ENCODE measurements at regions not wholly inside any gene's neighbourhood (a gene's known extent, or its start where the extent isn't known, plus 50 kb on each side); places are given as distances from the start of the nearest gene placed in this dataset.

GRCh38 chr4:136935871-136936270 is 596.4 kb downstream of the PCDH18 start:
- WGBS, 2 experiments (ENCODE audit: extremely low coverage in 2 of 2, insufficient read length in 1 of 2): 25% methylated on average over 2 of the region's 3 CpGs; no CpG with 5 or more reads in 1 of the 2 experiments
- Histone ChIP-seq H4K91ac (ENCODE audit: insufficient read depth, low read depth, low read length) (no peak overlapping the region), H2BK120ac (ENCODE audit: low read depth, low read length) (no peak overlapping the region), H3K9me1 (ENCODE audit: insufficient read depth, low read length) (no peaks in the 10 kb centered on the region), H2BK5ac (ENCODE audit: low read depth, low read length, poor library complexity, severe bottlenecking) (no peak overlapping the region), H2BK15ac (ENCODE audit: low read depth, low read length) (no peak overlapping the region), H2BK20ac (ENCODE audit: low read depth, low read length) (no peak overlapping the region), H4K5ac (ENCODE audit: low read depth, low read length) (no peak overlapping the region), H3K79me1 (ENCODE audit: low read depth in 1 of 2, low read length in 2 of 2) (no peaks in the 10 kb centered on the region), H3K9ac (ENCODE audit: low read depth, low read length) (no peak overlapping the region), H2AK9ac (replicated peaks; ENCODE audit: low read depth, low read length, poor library complexity) (no peak overlapping the region), H3K27me3 (ENCODE audit: control insufficient read depth, insufficient read depth, low read length) (no peaks in the 10 kb centered on the region), H4K20me1 (ENCODE audit: insufficient read depth, low read length) (no peaks in the 10 kb centered on the region), H3K27ac (ENCODE audit: insufficient read depth, low read length) (no peak overlapping the region), H3K18ac (ENCODE audit: low read depth, low read length) (no peak overlapping the region), H2AFZ (replicated peaks; ENCODE audit: low read length, poor library complexity) (no peak overlapping the region), H2AK5ac (ENCODE audit: low read depth, low read length) (no peak overlapping the region), H3K9me3 (ENCODE audit: control insufficient read depth, insufficient read depth, low read length) (no peaks in the 10 kb centered on the region), H3K4ac (ENCODE audit: low read depth, low read length) (no peak overlapping the region), H4K8ac (ENCODE audit: low read depth in 2 of 2, low read length in 2 of 2) (no peak overlapping the region), H3K4me3 (ENCODE audit: insufficient read depth, low read depth, low read length) (no peak overlapping the region), H3K14ac (replicated peaks; ENCODE audit: low read depth, low read length) (no peak overlapping the region), H3K23ac (ENCODE audit: low read depth, low read length) (no peak overlapping the region), H3K56ac (ENCODE audit: extremely low read depth, insufficient read depth, low read length) (no peak overlapping the region), H3K36me3 (ENCODE audit: control insufficient read depth, insufficient read depth, low read length) (no peaks in the 10 kb centered on the region), H3K4me1 (ENCODE audit: control insufficient read depth, insufficient read depth, low read length) (no peaks in the 10 kb centered on the region), H3K4me2 (ENCODE audit: low read depth, low read length) (no peak overlapping the region)
- in situ Hi-C loops (cut with MboI; ENCODE audit: low sequenced_read_pairs): no loop called here
- dilution Hi-C loops (cut with HindIII; ENCODE audit: low sequenced_read_pairs, unreplicated experiment): no loop called here
- CTCF ChIA-PET: no interaction called here
- TF ChIP-seq, protein P1, sequence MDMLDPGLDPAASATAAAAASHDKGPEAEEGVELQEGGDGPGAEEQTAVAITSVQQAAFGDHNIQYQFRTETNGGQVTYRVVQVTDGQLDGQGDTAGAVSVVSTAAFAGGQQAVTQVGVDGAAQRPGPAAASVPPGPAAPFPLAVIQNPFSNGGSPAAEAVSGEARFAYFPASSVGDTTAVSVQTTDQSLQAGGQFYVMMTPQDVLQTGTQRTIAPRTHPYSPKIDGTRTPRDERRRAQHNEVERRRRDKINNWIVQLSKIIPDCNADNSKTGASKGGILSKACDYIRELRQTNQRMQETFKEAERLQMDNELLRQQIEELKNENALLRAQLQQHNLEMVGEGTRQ (IDR thresholded peaks at IDR 0.05; ENCODE audit: low read depth, low read length): no peak
- TF ChIP-seq FOS (IDR thresholded peaks at IDR 0.05; ENCODE audit: low read depth, low read length) (no peak), NFE2L2 (IDR thresholded peaks at IDR 0.05; ENCODE audit: low read depth, low read length) (no peak), CHD1 (IDR thresholded peaks at IDR 0.05; ENCODE audit: low read depth, low read length) (no peak), POLR2A (IDR thresholded peaks at IDR 0.05; ENCODE audit: low read depth, low read length) (no peak), CEBPB (IDR thresholded peaks at IDR 0.05; ENCODE audit: low read depth, low read length) (no peak), RCOR1 (IDR thresholded peaks at IDR 0.05; ENCODE audit: insufficient replicate concordance, low read length) (no peak)
- POLR2A ChIA-PET (ENCODE audit: unreplicated experiment): no interaction called here
- BruUV-seq (replicated peaks): no TSS peak
- ATAC-seq (ENCODE audit: low read depth): no peak
- no peak for DNase-seq
- intact Hi-C loops (cut with micrococcal nuclease): no loop called here

All from IMR-90 (cell line).